Activated T-cell treated with anti-CD3 and anti-CD28 coated beads, Interleukin-2, amount 50 U/mL, for 72 hours (primary cell): ENCODE measurements at regions not wholly inside any gene's neighbourhood (a gene's known extent, or its start where the extent isn't known, plus 50 kb on each side); places are given as distances from the start of the nearest gene placed in this dataset.
"Not testable (repeated sequence)": the region's sequence is repeated elsewhere in the genome, so short reads cannot be mapped to it uniquely, and the experiment has no call there.

Experiments used
- ATAC-seq, 2 donors: fragments of 150-1000 bp; cut with Tn5 transposase; replicated peaks in 1 of 2; 2 replicates each; pipeline ENCODE4 v1.10.0; 2021; ENCODE audit warnings: moderate library complexity in 2 of 2, mild to moderate bottlenecking in 1 of 2
- DNase-seq, 2 donors: peaks; one replicate each; pipeline ENCODE4 v3.0.0; 2021 to 2022; ENCODE audit warnings: mixed read lengths in 1 of 2
- H3K27ac Mint-ChIP-seq: one replicate; pipeline ENCODE4 v1.8.0; 2022; ENCODE audit warnings: mild to moderate bottlenecking, moderate library complexity, mixed read lengths
- H3K27me3 Mint-ChIP-seq: one replicate; pipeline ENCODE4 v1.8.0; 2022; ENCODE audit warnings: low read depth, mixed read lengths
- H3K36me3 Mint-ChIP-seq, 2 donors: one replicate each; pipeline ENCODE4 v1.8.0; 2022; ENCODE audit warnings: mixed read lengths in 2 of 2, mild to moderate bottlenecking in 1 of 2; ENCODE audit not compliant: insufficient read depth in 2 of 2
- H3K4me1 Mint-ChIP-seq: one replicate; pipeline ENCODE4 v1.8.0; 2022; ENCODE audit warnings: low read depth, mixed read lengths
- H3K4me3 Mint-ChIP-seq, 2 donors: one replicate each; pipeline ENCODE4 v1.8.0; 2022; ENCODE audit warnings: mild to moderate bottlenecking in 2 of 2, mixed read lengths in 2 of 2, moderate library complexity in 2 of 2
- H3K9me3 Mint-ChIP-seq, 2 donors: one replicate each; pipeline ENCODE4 v1.8.0; 2022; ENCODE audit warnings: mixed read lengths in 2 of 2

DNA sequence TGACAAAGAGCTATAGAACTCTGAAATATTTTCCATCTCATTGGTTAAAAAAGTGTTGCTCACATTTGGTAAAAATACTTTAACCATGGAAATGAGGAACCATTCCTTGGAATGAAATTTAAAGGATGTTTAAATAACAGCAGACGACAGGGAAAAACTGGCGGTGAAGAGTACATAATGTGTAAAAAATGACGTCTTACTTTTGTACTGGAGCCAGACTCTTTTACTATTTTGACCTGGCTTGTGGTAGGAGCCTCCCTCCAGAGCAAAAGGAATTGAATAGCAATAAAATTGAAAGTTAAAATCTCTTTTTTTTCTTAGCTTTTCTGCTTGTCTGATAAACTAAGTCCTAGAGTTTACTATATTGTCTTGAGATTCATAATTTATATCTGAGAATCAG is 426.2 kb upstream of the KLHL1 start:
- ATAC-seq (no peak), DNase-seq (no peak)
- Mint-ChIP-seq H3K9me3 (peaks cover 4 to 5% of the 10 kb centered on the region in 2 donors), H3K4me3 (no peak overlapping the region), H3K27ac (no peak overlapping the region), H3K4me1 (no peaks in the 10 kb centered on the region), H3K36me3 (peaks cover 0 to 2% of the 10 kb centered on the region in 2 donors), H3K27me3 (no peaks in the 10 kb centered on the region)

DNA sequence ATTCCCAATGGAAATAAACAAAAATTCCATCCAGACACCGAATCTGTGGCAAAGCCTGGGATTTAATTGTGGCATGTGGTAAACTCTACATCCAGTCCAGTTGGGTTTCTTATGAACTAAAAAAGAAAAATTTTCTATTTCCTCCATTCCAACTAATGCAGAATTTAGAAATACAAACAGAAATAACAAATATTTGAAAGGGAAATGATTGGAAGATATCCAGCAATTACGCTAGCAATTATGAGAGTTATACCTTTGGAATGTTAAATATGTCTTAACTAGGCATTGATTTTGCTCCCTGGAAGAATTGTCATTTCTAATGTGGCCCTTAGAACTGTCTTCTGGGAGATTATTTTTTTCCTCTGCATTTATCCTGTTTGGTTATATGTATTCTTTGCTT is 421.4 kb upstream of the KLHL1 start:
- no peak for DNase-seq
- Mint-ChIP-seq H3K4me1 (no peaks in the 10 kb centered on the region), H3K4me3 (no peak overlapping the region), H3K36me3 (no peaks in the 10 kb centered on the region), H3K27me3 (no peaks in the 10 kb centered on the region), H3K9me3 (no peaks in the 10 kb centered on the region), H3K27ac (no peak overlapping the region)
- ATAC-seq: no peak

DNA sequence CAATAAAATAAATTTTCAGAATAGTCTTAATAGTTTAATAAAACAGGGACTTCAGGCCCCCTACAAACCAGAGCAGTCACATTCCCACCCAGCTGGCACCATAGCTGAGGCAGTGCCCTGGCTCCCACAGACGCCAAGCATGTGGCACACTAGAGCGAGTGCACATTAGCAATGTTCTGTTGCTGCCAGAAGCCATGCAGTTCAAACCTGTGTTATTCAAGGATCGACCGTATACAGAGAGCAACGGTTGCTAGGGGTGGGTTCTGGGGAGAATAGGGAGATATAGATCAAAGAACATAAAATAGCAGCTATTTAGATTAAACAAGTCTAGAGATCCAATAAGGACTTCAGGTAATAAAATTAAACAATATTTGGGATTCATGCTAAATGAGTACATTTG is 419.3 kb upstream of the KLHL1 start:
- H3K27ac Mint-ChIP-seq: no peak overlapping the region
- no peaks in the 10 kb centered on the region for H3K36me3 Mint-ChIP-seq

DNA sequence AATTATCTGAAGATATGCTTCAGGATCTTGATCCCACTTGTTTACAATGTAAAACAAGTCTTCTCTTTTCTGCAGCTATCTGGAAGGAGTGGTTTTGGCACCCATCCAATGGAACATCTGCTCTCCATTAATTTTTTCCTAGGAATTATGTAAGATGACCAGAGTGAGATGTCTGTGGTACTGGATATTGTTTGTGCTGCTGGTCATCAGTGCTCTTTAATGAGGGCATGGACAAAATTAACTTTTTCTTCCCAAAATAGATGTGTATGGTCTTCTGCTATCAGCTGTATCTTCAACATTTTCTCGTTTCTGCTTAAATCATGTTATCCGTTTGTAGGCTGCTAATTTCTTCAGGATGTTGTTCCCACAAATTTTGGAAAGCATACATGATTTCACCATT is 415.4 kb upstream of the KLHL1 start:
- Mint-ChIP-seq H3K27me3 (no peaks in the 10 kb centered on the region), H3K36me3 (no peaks in the 10 kb centered on the region), H3K27ac (no peak overlapping the region), H3K4me3 (no peak overlapping the region), H3K4me1 (no peaks in the 10 kb centered on the region), H3K9me3 (peaks cover 0 to 4% of the 10 kb centered on the region in 2 donors)
- DNase-seq (no peak), ATAC-seq (no peak)

More for the DNA sequence above, 419.3 kb upstream of the KLHL1 start:
- ATAC-seq (no peak), DNase-seq (no peak)
- Mint-ChIP-seq H3K27me3 (no peaks in the 10 kb centered on the region), H3K4me1 (no peaks in the 10 kb centered on the region), H3K9me3 (peaks cover 0 to 2% of the 10 kb centered on the region in 2 donors), H3K4me3 (no peak overlapping the region)

DNA sequence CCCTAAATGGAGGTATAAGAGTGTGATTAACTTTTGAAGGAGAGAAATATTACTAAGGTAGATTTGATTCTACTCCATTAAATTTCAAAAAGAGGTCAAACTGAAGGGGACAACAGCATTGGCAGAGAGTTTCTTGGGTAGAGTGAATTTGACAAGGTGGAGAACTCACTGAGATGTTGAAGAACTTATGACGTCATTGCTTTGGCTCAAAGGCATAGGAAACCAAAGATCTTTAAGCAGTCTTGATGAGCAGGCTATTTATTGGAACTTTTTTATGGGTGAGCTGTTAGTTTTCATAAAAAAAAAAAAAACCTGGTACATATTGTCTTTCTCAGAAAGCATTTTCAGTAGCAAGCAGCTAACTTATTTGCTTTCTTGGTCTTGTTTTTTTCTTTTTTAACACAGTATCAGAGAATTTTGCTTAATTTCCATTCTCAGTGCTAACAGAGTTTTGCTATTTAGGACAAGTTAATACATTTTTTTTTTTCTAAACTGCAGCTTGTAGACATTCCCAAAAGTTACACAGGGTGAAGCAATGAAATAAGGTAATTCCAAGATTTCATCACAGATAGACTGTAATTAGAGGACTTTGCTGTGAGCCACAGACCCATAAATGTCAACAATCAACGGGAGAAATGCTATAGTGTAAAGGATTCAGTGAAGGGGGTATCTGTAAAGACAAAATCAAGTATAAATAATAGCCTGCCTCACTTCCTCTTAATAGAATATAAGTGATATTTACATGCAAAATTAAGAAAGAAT is 412.2 kb upstream of the KLHL1 start:
- no peaks in the 10 kb centered on the region for H3K36me3 Mint-ChIP-seq
- no peaks in the 10 kb centered on the region for H3K4me1 Mint-ChIP-seq
- H3K27me3 Mint-ChIP-seq: no peaks in the 10 kb centered on the region
- DNase-seq: no peak
- H3K4me3 Mint-ChIP-seq: no peak overlapping the region
- no peak for ATAC-seq
- no peak overlapping the region for H3K27ac Mint-ChIP-seq
- peaks cover 0 to 4% of the 10 kb centered on the region in 2 donors for H3K9me3 Mint-ChIP-seq

DNA sequence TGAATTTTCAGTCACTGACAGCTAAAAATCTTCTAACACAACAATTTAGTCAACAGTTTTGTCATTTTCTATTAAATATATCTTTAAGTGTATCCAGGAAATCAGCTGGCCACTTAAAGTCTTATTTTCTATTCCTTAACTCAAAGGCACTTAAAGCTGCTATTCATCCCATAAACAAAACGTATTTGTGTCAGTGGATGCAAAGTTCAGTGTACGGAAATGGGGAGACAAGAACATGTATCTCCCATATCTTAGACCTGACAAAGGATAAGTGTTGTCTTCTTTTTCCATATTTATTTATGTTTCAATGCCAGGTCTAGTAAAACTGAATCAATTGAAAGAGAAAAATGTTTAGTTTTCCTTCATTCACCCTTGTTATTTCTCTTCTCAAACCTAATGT is 409.8 kb upstream of the KLHL1 start:
- Mint-ChIP-seq H3K27me3 (no peaks in the 10 kb centered on the region), H3K27ac (no peak overlapping the region), H3K4me1 (no peaks in the 10 kb centered on the region), H3K4me3 (no peak overlapping the region), H3K9me3 (peaks cover 1 to 2% of the 10 kb centered on the region in 2 donors), H3K36me3 (no peaks in the 10 kb centered on the region)
- DNase-seq: no peak
- no peak for ATAC-seq

DNA sequence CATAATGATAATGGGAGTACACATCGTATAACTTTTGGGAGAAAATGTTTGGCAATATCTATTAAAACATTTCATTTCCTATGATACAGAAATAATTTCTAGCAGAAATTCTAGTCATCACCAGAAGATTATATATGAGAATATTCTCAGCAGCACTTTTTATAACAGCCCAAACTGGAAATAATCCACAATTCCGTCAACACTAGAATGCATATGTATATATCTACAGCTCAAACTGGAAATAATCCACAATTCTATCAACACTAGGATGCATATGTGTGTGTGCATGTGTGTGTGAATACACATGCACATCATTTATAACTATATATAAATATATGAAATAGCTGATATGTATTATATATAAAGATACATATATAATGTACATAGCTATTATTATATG is 408.0 kb upstream of the KLHL1 start:
- Mint-ChIP-seq H3K27me3 (no peaks in the 10 kb centered on the region), H3K4me1 (no peaks in the 10 kb centered on the region), H3K36me3 (no peaks in the 10 kb centered on the region), H3K9me3 (peaks cover 4 to 7% of the 10 kb centered on the region in 2 donors), H3K27ac (no peak overlapping the region), H3K4me3 (no peak overlapping the region)
- ATAC-seq (no peak), DNase-seq (no peak)

DNA sequence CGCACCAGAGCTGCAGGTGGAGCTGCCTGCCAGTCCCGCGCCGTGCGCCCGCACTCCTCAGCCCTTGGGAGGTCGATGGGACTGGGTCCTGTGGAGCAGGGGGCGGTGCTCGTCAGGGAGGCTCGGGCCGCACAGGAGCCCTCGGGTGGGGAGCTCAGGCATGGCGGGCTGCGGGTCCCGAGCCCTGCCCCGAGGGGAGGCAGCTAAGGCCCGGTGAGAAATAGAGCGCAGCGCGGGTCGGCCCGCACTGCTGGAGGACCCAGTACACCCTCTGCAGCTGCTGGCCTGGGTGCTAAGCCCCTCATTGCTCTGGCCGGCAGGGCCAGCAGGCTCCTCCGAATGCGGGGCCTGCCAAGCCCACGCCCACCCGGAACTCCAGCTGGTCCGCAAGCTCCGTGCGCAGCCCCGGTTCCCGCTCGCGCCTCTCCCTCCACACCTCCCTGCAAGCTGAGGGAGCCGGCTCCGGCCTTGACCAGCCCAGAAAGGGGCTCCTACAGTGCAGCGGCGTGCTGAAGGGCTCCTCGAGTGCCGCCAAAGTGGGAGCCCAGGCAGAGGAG is 403.7 kb upstream of the KLHL1 start:
- not testable (repeated sequence) for H3K36me3 Mint-ChIP-seq, H3K9me3 Mint-ChIP-seq, H3K4me3 Mint-ChIP-seq, H3K27me3 Mint-ChIP-seq, ATAC-seq, DNase-seq, H3K4me1 Mint-ChIP-seq, H3K27ac Mint-ChIP-seq

DNA sequence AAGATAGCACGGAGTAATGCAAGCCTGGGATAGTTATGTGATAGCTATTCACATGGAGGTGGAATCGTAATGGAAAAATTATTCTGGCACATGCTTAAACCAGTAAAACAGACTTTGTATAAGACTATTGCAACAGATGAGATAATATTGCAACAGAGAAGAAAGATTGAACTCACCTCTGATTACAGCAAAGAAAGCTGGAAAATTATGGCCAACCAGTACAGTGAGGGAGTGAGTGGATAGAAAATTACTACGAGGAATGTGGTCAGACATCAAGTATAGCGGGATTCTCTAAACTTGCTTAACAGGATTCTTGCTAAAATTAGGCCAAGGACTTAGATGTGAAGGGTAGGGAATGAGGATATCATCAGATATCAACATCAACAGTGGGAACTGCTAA is 397.6 kb upstream of the KLHL1 start:
- H3K4me3 Mint-ChIP-seq: no peak overlapping the region
- no peaks in the 10 kb centered on the region for H3K4me1 Mint-ChIP-seq
- DNase-seq (no peak), ATAC-seq (no peak)
- H3K27me3 Mint-ChIP-seq: no peaks in the 10 kb centered on the region
- peaks cover 0 to 13% of the 10 kb centered on the region in 2 donors for H3K9me3 Mint-ChIP-seq
- H3K36me3 Mint-ChIP-seq: no peaks in the 10 kb centered on the region
- H3K27ac Mint-ChIP-seq: no peak overlapping the region

DNA sequence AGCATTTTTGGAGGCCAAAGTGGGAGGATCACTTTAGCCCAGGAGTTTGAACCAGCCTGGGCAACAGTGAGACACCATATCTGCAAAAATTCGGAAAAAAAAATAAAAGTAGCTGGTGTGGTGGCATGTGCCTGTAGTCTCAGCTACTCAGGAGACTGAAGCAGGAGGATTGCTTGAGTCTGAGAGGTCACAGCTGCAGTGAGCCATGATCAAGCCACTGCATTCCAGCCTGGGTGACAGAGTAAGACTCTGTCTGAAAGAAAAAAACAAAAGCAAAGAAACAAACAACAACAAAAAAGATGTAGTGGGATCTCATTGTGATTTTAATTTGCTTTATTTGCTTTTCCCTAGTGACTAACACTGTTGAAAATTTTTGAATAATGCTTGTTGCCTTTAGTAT is 394.7 kb upstream of the KLHL1 start:
- H3K27me3 Mint-ChIP-seq: no peaks in the 10 kb centered on the region

DNA sequence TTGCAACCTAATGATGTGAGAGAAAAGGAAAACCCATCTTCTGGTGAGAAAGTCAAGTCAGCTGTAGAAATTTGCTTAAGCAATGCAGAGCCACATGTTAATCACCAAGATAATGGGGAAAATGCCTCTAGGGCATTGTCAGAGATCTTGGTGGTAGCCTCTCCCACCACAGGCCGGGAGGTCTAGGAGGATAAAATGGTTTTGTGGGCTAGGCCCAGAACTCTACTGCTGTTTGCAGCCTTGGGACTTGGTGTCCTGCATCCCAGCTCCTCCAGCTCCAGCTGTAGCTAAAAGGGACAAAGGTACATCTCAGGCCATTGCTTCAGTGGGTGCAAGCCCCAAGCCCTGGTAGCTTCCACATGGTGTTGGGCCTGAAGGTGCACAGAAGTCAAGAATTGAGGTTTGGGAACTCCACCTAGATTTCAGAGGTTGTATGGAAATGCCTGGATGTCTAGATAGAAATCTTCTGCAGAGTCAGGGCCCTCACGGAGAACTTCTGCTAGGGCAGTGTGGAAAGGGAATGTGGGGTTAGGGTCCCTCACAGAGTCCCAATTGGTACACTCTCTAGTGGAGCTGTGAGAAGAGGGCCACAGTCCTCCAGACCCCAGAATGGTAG is 382.2 kb upstream of the KLHL1 start:
- Mint-ChIP-seq H3K27me3 (no peaks in the 10 kb centered on the region), H3K4me3 (no peak overlapping the region), H3K27ac (no peak overlapping the region), H3K36me3 (peaks cover 0 to 8% of the 10 kb centered on the region in 2 donors), H3K9me3 (peaks cover 7 to 18% of the 10 kb centered on the region in 2 donors), H3K4me1 (no peaks in the 10 kb centered on the region)
- ATAC-seq (no peak), DNase-seq (no peak)

More for the DNA sequence above, 394.7 kb upstream of the KLHL1 start:
- Mint-ChIP-seq H3K36me3 (no peaks in the 10 kb centered on the region), H3K4me3 (no peak overlapping the region), H3K9me3 (peaks cover 0 to 11% of the 10 kb centered on the region in 2 donors), H3K4me1 (no peaks in the 10 kb centered on the region), H3K27ac (no peak overlapping the region)
- DNase-seq (no peak), ATAC-seq (no peak)

DNA sequence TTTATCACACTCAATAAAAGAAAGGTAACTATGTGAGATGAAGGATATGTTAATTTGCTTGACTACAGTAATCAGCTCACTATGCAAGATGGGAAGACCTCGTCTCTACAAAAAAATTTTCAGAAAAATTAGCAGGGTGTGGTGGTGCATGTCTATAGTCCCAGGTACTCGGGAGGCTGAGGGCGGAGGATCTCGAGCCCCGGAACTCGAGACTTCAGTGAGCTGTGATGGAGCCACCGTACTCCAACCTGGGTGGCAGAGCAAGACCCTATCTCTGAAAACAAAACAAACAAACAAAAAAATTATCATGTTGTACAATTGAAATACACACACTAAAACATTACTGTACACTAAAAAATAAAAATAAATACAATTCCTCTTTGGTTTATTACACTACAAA is 376.7 kb upstream of the KLHL1 start:
- Mint-ChIP-seq H3K36me3 (peaks cover 0 to 4% of the 10 kb centered on the region in 2 donors), H3K4me3 (no peak overlapping the region)
- no peak for ATAC-seq

DNA sequence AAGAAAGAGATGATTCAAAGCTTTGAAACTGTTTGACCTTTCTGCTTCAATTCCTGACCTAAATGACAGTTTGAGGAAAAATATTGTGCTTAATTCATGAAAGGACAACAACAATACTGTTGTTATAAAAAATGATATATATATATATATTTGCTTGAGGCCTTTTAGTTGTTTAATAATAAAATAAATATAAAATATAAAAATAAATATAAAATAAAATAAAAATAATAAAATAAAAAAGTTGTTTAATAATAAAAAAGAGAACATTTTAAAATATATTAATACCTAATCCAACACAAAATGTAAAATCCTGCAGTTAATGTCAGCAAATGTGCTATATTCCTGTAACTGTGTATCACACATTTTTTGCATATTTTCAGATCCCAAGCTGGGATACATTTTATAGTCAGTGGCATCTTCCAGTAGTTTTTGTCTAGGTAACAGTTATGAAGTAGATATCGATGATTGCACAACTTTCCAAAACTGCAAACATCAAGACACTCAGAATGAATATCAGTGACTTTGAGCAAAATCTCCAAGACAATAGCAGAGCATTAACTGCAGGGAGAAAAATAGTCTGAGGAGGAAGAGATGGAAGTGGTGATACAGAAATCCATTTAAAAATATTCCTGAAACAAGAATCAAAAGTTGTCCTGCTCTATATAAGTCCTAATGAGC is 375.5 kb upstream of the KLHL1 start:
- ATAC-seq (no peak), DNase-seq (no peak)
- Mint-ChIP-seq H3K4me3 (no peak overlapping the region), H3K27ac (no peak overlapping the region), H3K27me3 (no peaks in the 10 kb centered on the region), H3K9me3 (peaks cover 4% of the 10 kb centered on the region in 2 donors), H3K36me3 (peaks cover 0 to 1% of the 10 kb centered on the region in 2 donors), H3K4me1 (no peaks in the 10 kb centered on the region)

More for the DNA sequence above, 376.7 kb upstream of the KLHL1 start:
- H3K27ac Mint-ChIP-seq: no peak overlapping the region
- no peaks in the 10 kb centered on the region for H3K27me3 Mint-ChIP-seq
- no peaks in the 10 kb centered on the region for H3K4me1 Mint-ChIP-seq
- H3K9me3 Mint-ChIP-seq: peaks cover 6% of the 10 kb centered on the region in 2 donors
- no peak for DNase-seq
